Parathyroid adenoma (tissue), 2 donors: ENCODE measurements at regions not wholly inside any gene's neighbourhood (a gene's known extent, or its start where the extent isn't known, plus 50 kb on each side); places are given as distances from the start of the nearest gene placed in this dataset.

Experiments
- H2AFZ ChIP-seq: fragments of 300-600 bp; sonication (generic); one replicate; pipeline ENCODE4 v1.7.0; 2017; ENCODE audit warnings: antibody characterized with exemption, mild to moderate bottlenecking
- H3K27ac ChIP-seq: fragments of 300-600 bp; sonication (generic); one replicate; pipeline ENCODE4 v1.7.0; 2017
- H3K27me3 ChIP-seq: fragments of 300-600 bp; sonication (generic); one replicate; pipeline ENCODE4 v1.7.0; 2017; ENCODE audit warnings: low read length; ENCODE audit not compliant: control insufficient read depth, insufficient read depth
- H3K36me3 ChIP-seq: fragments of 300-600 bp; sonication (generic); one replicate; pipeline ENCODE4 v1.7.0; 2017; ENCODE audit warnings: low read length; ENCODE audit not compliant: control insufficient read depth, insufficient read depth
- H3K4me1 ChIP-seq: fragments of 300-600 bp; sonication (generic); one replicate; pipeline ENCODE4 v1.7.0; 2017; ENCODE audit warnings: control low read depth
- H3K4me2 ChIP-seq: fragments of 300-600 bp; sonication (generic); one replicate; pipeline ENCODE4 v1.7.0; 2017; ENCODE audit warnings: low read length
- H3K4me3 ChIP-seq: fragments of 300-600 bp; sonication (generic); one replicate; pipeline ENCODE4 v1.7.0; 2017; ENCODE audit warnings: low read depth, low read length
- H3K79me2 ChIP-seq: fragments of 300-600 bp; sonication (generic); one replicate; pipeline ENCODE4 v1.7.0; 2017; ENCODE audit warnings: control low read depth
- H3K9ac ChIP-seq: fragments of 300-600 bp; sonication (generic); one replicate; pipeline ENCODE4 v1.7.0; 2017; ENCODE audit warnings: mild to moderate bottlenecking
- H3K9me3 ChIP-seq: fragments of 300-600 bp; sonication (generic); one replicate; pipeline ENCODE4 v1.7.0; 2017; ENCODE audit warnings: low read length; ENCODE audit not compliant: control insufficient read depth
- CTCF ChIP-seq: fragments of 300-600 bp; sonication (generic); IDR thresholded peaks from one replicate; pipeline ENCODE4 v1.7.0; 2017; ENCODE audit warnings: antibody characterized with exemption, mild to moderate bottlenecking
- donor health status: primary hyperparathyroidism.

GRCh38 chr5:35317586-35317985 lies 87.3 kb upstream of the PRLR start:
- Histone ChIP-seq H3K27me3 (no peaks in the 10 kb centered on the region), H3K36me3 (no peaks in the 10 kb centered on the region), H3K4me2 (no peak overlapping the region), H3K9ac (no peak overlapping the region), H3K27ac (no peak overlapping the region), H3K79me2 (no peaks in the 10 kb centered on the region), H3K4me1 (no peaks in the 10 kb centered on the region), H3K4me3 (no peak overlapping the region), H2AFZ (no peak overlapping the region), H3K9me3 (no peaks in the 10 kb centered on the region)
- no peak for TF ChIP-seq CTCF

DNA sequence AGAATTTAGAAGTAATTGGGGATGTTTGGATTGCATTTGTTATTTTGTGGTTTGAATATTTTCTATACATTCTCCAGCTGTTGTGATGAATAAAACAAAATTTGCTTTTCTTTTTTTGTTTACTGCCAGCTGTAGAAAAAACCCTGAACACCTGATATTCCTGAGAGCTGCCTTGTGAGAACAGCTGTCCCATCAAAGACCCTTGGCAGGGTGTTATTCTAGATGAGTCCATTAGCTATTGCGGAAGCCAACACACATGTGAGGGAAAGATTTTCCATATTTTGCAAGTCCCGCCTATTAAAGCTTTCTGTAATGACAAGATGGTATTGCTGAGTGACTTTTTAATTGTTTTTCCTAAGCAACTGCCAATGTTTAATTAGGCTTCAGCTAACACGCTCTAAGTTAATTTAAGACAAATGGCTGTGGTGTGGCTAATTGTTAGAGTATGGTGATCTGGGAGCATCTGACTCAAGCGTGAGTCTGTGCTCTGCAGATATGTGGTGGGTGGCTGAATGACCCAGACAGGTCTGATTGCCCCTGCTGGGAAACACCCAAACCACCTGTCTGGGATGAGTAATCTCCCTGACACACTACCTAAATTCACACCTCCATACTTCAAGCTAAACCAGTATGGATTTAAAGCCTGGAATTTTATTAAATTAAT lies 86.5 kb upstream of the PRLR start:
- TF ChIP-seq CTCF = no peak
- no peak overlapping the region for H3K27ac ChIP-seq
- no peak overlapping the region for H3K9ac ChIP-seq

DNA sequence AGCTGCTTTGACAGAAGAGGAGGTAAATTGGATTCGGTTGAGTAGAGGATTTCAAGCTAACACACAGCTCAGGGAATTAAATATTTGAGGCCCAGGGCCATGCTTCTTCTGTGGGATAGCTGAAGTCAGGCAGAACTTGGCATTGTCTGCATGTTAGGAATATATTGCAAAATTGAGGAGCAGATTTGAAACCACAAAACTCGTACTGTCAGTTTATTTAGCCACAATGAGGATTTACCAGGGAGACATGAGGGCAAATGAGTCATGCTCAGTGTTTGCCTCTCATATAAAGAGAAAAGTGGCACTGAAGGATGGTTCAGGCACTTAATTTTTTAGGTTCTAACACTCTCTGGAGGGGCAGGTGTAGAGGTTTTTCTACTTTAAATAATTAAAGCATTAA lies 83.0 kb upstream of the PRLR start:
- Histone ChIP-seq H3K27me3 (no peaks in the 10 kb centered on the region), H3K9ac (no peak overlapping the region), H2AFZ (no peak overlapping the region), H3K9me3 (no peaks in the 10 kb centered on the region), H3K4me2 (no peak overlapping the region), H3K4me1 (peaks cover 10% of the 10 kb centered on the region), H3K36me3 (no peaks in the 10 kb centered on the region), H3K4me3 (no peak overlapping the region), H3K27ac (no peak overlapping the region), H3K79me2 (no peaks in the 10 kb centered on the region)
- no peak for TF ChIP-seq CTCF

More for the DNA sequence above, 86.5 kb upstream of the PRLR start:
- Histone ChIP-seq H3K79me2 (no peaks in the 10 kb centered on the region), H3K36me3 (no peaks in the 10 kb centered on the region), H3K4me3 (no peak overlapping the region), H3K27me3 (no peaks in the 10 kb centered on the region), H3K9me3 (no peaks in the 10 kb centered on the region), H3K4me1 (no peaks in the 10 kb centered on the region), H2AFZ (no peak overlapping the region), H3K4me2 (no peak overlapping the region)

DNA sequence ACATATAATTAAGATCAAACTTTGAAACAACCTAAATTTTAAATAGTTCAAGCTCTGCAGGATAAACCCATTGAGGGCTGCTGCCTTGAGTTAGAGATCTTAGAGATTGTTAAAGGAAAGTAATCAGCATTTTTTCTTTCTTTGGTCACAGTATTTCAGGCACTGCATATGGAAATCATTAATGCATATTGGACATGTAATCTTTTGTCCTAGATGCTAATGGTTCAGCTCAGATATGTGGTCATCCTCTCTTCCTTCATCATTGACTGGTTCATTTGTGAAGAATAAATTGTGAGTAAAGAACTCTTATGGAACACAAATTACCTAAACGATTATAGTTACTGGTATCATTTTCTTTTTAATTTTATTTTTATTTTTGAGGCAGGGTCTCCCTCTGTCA lies 82.0 kb upstream of the PRLR start:
- Histone ChIP-seq H3K27me3 (no peaks in the 10 kb centered on the region), H3K4me3 (no peak overlapping the region), H3K4me1 (peaks cover 17% of the 10 kb centered on the region), H3K36me3 (no peaks in the 10 kb centered on the region), H3K79me2 (no peaks in the 10 kb centered on the region), H3K9ac (no peak overlapping the region), H3K4me2 (no peak overlapping the region), H3K9me3 (no peaks in the 10 kb centered on the region), H3K27ac (no peak overlapping the region), H2AFZ (no peak overlapping the region)
- TF ChIP-seq CTCF = no peak
